ENCODE measurements at regions not wholly inside any gene's neighbourhood (a gene's known extent, or its start where the extent isn't known, plus 50 kb on each side); places are given as distances from the start of the nearest gene placed in this dataset.

DNA sequence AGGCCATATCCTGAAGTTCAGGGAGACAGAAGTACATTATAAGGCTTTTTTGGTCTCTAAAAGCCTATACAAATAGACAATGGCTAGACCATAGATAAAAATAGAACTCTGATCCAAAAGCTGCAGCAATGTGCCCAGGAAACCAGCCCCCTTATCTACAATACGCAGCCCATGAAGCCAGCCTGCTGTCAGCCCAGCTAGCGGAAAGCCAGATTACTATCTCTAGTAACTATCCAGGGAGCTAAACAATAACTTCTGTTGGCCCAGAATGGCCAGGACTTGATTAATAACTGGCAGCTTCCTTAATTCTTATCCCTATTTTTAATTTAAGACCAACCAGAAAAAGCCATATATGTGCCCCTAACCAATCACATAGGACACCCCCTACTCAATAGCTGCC is 160.4 kb upstream of the SMLR1 start:
- TF ChIP-seq CTCF (IDR thresholded peaks at IDR 0.05) (no peak), POLR2A (IDR thresholded peaks at IDR 0.05) (no peak)
